HepG2 (cell line): ENCODE measurements at regions not wholly inside any gene's neighbourhood (a gene's known extent, or its start where the extent isn't known, plus 50 kb on each side); places are given as distances from the start of the nearest gene placed in this dataset.

ENCODE experiments used
- HMGXB4 ChIP-seq, 2 experiments: sonication (generic) in 1 of 2; formaldehyde crosslinking in 1 of 2; IDR thresholded peaks; 2 replicates each; pipeline versions ENCODE4 v1.4.0 to v1.6.1; 2018 to 2020; ENCODE audit warnings: missing genetic modification reagents in 2 of 2, borderline replicate concordance in 1 of 2, low read depth in 1 of 2, mild to moderate bottlenecking in 1 of 2, missing biosample characterization in 1 of 2
- KLF16 ChIP-seq, 2 experiments: sonication (generic) in 1 of 2; formaldehyde crosslinking in 1 of 2; IDR thresholded peaks; 2 replicates each; pipeline versions ENCODE4 v1.6.1 to v1.8.0; 2016 to 2023; ENCODE audit warnings: missing genetic modification reagents in 2 of 2, missing compliant biosample characterization in 1 of 2
- ZFP37 ChIP-seq: sonication (generic); formaldehyde crosslinking; IDR thresholded peaks from 2 replicates; pipeline ENCODE4 v1.4.0; 2020; ENCODE audit warnings: missing genetic modification reagents, borderline replicate concordance
- ZNF318 ChIP-seq: sonication (generic); formaldehyde crosslinking; IDR thresholded peaks from 2 replicates; pipeline ENCODE4 v1.4.0; 2020; ENCODE audit warnings: mild to moderate bottlenecking, missing genetic modification reagents
- ZSCAN5A ChIP-seq: sonication (generic); formaldehyde crosslinking; IDR thresholded peaks from 2 replicates; pipeline ENCODE4 v1.8.0; 2022; ENCODE audit warnings: mild to moderate bottlenecking, missing genetic modification reagents, borderline replicate concordance

GRCh38 chr1:239835946-239836440 lies 255.7 kb upstream of the FMN2 start (continued):
- TF ChIP-seq ZNF318 (CRISPR knock-in tag) (no peak), ZFP37 (CRISPR knock-in tag) (no peak), HMGXB4 (CRISPR knock-in tag; IDR thresholded peaks at IDR 0.05; ENCODE audit: borderline replicate concordance in 1 of 2, low read depth in 1 of 2) (no peak), KLF16 (CRISPR knock-in tag; IDR thresholded peaks at IDR 0.05) (no peak), ZSCAN5A (CRISPR knock-in tag) (no peak)
- TF ChIP-seq, all 625 proteins: peak for 0
